Epithelial cell of esophagus (primary cell): ENCODE measurements at regions not wholly inside any gene's neighbourhood (a gene's known extent, or its start where the extent isn't known, plus 50 kb on each side); places are given as distances from the start of the nearest gene placed in this dataset.

Source experiments
- DNase-seq: peaks from one replicate; pipeline ENCODE4 v3.0.0; 2010; ENCODE audit warnings: low read depth
- H3K4me3 ChIP-seq: 2 replicates; pipeline ENCODE4 v1.5.1; 2011; ENCODE audit warnings: mild to moderate bottlenecking, low read length, control low read depth
- TF ChIP-seq, protein P1 (sequence below): IDR thresholded peaks from 2 replicates; pipeline ENCODE4 v1.5.1; 2011; ENCODE audit warnings: low read depth, mild to moderate bottlenecking, low read length, control low read depth, inconsistent platforms; ENCODE audit not compliant: insufficient read depth; ENCODE audit errors: missing control alignments

DNA sequence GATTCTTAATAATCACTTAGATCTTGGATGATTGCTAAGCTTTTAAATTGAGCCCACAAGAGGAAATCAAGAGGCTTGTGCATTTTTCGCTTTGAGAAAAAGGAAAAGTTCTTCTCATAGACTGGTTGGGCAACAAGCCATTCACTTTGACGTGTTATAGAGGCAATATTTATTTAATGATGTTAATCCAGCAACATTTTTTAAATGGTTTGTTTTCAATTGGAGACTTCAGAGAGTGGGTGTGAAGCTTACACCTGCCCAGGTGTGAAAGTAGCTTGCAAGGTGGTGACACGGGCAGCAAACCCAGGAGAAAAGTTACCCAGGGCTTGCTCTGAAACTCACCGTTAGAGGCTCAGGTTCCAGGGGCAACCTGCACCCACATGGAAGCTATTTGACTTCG, 858.9 kb downstream of the GALR1 start:
- H3K4me3 ChIP-seq = no peak overlapping the region
- no peak for DNase-seq
- TF ChIP-seq, protein P1, sequence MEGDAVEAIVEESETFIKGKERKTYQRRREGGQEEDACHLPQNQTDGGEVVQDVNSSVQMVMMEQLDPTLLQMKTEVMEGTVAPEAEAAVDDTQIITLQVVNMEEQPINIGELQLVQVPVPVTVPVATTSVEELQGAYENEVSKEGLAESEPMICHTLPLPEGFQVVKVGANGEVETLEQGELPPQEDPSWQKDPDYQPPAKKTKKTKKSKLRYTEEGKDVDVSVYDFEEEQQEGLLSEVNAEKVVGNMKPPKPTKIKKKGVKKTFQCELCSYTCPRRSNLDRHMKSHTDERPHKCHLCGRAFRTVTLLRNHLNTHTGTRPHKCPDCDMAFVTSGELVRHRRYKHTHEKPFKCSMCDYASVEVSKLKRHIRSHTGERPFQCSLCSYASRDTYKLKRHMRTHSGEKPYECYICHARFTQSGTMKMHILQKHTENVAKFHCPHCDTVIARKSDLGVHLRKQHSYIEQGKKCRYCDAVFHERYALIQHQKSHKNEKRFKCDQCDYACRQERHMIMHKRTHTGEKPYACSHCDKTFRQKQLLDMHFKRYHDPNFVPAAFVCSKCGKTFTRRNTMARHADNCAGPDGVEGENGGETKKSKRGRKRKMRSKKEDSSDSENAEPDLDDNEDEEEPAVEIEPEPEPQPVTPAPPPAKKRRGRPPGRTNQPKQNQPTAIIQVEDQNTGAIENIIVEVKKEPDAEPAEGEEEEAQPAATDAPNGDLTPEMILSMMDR = no peak

GRCh38 chr18:78113136-78113939, 863.7 kb downstream of the GALR1 start:
- no peak overlapping the region for H3K4me3 ChIP-seq
- DNase-seq = no peak
- TF ChIP-seq, protein P1 = no peak

DNA sequence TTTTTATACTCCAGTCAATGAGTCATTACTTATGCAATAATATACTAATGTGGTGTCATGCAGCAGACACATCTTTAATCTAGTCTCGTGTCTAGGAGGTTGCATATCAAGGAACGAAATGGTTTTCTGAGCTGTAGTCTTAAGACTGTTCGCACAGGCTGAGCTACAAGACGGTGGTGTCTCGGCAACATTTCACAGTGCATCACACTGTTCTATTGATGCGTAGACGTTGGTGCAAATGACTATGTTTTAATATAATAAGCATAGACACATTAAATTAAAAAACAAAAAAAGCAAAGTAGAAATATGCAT, 864.2 kb downstream of the GALR1 start:
- no peak for DNase-seq
- H3K4me3 ChIP-seq = no peak overlapping the region
- TF ChIP-seq, protein P1 = no peak

- DNase-seq = no peak
- TF ChIP-seq, protein P1 = no peak
- H3K4me3 ChIP-seq = no peak overlapping the region
These were observed 863.6 kb upstream of the SALL3 start for GRCh38 chr18:78115896-78116561.

DNA sequence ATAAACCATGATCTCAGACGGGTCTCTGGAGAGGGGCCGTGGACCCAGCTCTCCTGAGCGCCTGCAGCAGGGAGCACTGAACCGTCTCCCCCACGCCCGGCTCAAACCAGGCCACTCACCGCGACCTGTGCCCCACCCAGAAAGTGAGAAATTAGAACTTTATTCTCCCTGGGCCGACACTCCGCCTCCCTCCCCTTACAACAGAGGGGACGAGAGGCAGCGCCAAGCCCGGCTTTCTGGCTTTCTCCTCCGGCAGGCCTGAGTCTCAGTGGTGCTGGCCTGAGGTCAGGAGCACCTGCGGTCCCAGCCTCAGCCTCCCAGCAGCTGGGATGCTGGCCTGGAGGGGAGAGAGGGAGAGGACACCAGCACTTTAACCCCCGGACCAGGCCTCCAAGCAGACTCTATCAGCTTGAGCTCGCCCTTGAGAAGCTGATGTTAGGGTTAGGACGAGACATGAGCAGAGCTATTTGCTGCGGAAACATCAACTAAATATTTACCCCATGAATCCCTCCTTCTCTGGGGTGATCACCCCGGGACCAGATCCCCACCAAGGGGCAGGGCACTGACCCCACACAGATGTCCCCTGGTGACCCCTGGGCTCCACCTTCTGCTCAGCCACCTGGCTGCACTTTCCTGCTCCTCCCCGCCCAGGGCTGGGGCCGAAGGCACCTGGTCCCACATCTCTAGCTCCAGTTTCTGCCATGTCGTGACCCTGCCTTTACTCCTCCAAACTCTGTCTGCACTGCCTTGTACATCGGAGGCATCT, 856.3 kb upstream of the SALL3 start:
- TF ChIP-seq, protein P1 = no peak

DNA sequence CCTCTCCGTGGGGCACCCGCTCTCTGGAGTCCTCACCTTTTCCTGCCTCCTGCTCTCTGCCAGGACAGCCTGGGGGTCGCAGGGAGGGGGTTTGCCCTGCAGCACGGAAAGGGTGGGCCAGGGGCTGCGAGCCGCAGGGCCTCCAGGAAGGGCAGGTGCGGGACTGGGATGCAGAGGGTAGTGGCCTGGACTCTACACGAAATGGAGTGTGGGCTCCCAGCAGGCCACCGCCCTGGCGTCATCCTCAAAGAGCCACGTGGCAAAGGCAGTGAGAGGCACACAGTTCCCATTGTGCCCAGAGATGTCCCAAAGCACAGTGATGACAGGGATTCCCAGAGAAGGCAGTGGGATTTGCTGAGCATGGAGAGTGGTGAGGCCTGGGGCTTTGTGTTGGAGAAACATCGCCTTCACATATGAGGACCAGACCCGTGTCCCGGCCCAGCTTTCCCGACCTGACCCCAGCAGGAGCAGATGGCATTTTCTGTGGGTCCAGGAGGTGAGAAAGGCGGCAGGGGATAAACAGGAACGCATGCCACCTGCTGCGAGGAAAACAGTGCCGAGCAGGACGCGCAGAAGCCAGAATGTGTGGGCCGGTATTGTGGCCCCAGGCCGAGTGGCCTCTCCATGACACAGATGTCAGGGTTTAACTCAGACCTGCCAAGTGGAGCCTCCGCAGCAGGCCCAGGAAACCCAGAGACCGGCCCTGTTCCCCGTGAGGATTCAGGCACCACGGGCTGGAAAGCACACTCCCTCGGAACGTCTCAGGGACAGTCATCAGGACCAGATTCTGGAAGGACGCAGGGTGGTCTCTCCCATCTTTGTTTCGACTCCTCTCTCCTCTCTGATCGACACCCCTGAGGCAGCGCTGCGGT, 855.5 kb upstream of the SALL3 start:
- TF ChIP-seq, protein P1 = no peak
- no peak for DNase-seq
- no peak overlapping the region for H3K4me3 ChIP-seq

More for the DNA sequence above, 856.3 kb upstream of the SALL3 start:
- no peak overlapping the region for H3K4me3 ChIP-seq
- no peak for DNase-seq
